ENCODE measurements at regions not wholly inside any gene's neighbourhood (a gene's known extent, or its start where the extent isn't known, plus 50 kb on each side); places are given as distances from the start of the nearest gene placed in this dataset.

DNA sequence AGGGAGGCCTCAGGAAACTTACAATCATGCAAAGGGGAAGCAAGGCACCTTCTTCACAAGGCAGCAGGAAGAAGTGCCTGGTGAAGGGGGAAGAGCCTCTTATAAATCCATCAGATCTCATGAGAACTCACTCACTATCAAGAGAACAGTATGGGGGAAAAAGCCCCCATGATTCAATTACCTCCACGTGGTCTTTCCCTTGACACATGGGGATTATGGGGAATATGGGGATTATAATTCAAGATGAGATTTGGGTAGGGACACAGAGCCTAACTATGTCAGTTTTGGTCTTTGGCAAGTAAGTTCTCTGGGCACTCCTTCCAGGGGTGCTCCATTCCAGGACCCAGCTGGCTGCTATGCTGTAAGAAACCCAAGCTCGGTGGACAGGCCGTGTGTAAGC, 275.3 kb upstream of the TUT7 start:
- WGBS (ENCODE audit: insufficient coverage, low coverage, missing lambda C conversion rate): 0% methylated on average over 3 of the region's 3 CpGs
- BruUV-seq (replicated peaks): no TSS peak

More for the DNA sequence above, 275.3 kb upstream of the TUT7 start:
- intact Hi-C loops (cut with micrococcal nuclease): no loop called here
- Histone ChIP-seq H3K4me2 (ENCODE audit: insufficient read depth, low read length) (no peak overlapping the region), H3K4me3 (no peak overlapping the region), H3K9ac (ENCODE audit: insufficient read depth in 1 of 2, low read depth in 2 of 2, low read length in 2 of 2) (no peak overlapping the region), H4K20me1 (replicated peaks; ENCODE audit: control insufficient read depth, insufficient read depth, low read length) (no peaks in the 10 kb centered on the region), H3K27ac (ENCODE audit: extremely low read depth, low read depth, low read length) (no peak overlapping the region), H3K9me1 (ENCODE audit: control insufficient read depth, insufficient read depth, low read length) (no peaks in the 10 kb centered on the region), H2AFZ (ENCODE audit: low read depth, low read length) (no peak overlapping the region), H3K4me1 (replicated peaks in 1 of 2; ENCODE audit: control insufficient read depth in 2 of 2, insufficient read depth in 2 of 2, low read length in 2 of 2) (no peaks in the 10 kb centered on the region), H3K9me3 (replicated peaks; ENCODE audit: control insufficient read depth, insufficient read depth, low read depth, low read length) (no peaks in the 10 kb centered on the region), H3K36me3 (ENCODE audit: control insufficient read depth, insufficient read depth, low read length) (no peaks in the 10 kb centered on the region), H3K27me3 (ENCODE audit: control insufficient read depth in 2 of 2, insufficient read depth in 2 of 2, low read length in 2 of 2) (no peaks in the 10 kb centered on the region), H3K79me2 (ENCODE audit: control insufficient read depth, insufficient read depth, low read length) (no peaks in the 10 kb centered on the region)
- DNase-seq (ENCODE audit: extremely low read depth in 1 of 4, low spot score in 3 of 4) (no peak), ATAC-seq (no peak), FAIRE-seq (no peak)
- ChIA-PET POLR2A (no interaction called here), CTCF (ENCODE audit: low intra/inter-chr PET ratio) (no interaction called here)
- TF ChIP-seq ZNF280A (IDR thresholded peaks at IDR 0.05; ENCODE audit: low read depth, partially characterized antibody): no peak
- no peak for TF ChIP-seq ZNF639 (CRISPR knock-in tag; conservative IDR thresholded peaks at IDR 0.05 in 1 of 2, IDR thresholded peaks at IDR 0.05 in 1 of 2)
- no peak for TF ChIP-seq KLF6 (CRISPR knock-in tag; IDR thresholded peaks at IDR 0.05; ENCODE audit: borderline replicate concordance)
- in situ Hi-C loops (cut with MboI): no loop called here

All from K562 (cell line).